ENCODE measurements at regions not wholly inside any gene's neighbourhood (a gene's known extent, or its start where the extent isn't known, plus 50 kb on each side); places are given as distances from the start of the nearest gene placed in this dataset.
"Not testable (repeated sequence)": the region's sequence is repeated elsewhere in the genome, so short reads cannot be mapped to it uniquely, and the experiment has no call there.

DNA sequence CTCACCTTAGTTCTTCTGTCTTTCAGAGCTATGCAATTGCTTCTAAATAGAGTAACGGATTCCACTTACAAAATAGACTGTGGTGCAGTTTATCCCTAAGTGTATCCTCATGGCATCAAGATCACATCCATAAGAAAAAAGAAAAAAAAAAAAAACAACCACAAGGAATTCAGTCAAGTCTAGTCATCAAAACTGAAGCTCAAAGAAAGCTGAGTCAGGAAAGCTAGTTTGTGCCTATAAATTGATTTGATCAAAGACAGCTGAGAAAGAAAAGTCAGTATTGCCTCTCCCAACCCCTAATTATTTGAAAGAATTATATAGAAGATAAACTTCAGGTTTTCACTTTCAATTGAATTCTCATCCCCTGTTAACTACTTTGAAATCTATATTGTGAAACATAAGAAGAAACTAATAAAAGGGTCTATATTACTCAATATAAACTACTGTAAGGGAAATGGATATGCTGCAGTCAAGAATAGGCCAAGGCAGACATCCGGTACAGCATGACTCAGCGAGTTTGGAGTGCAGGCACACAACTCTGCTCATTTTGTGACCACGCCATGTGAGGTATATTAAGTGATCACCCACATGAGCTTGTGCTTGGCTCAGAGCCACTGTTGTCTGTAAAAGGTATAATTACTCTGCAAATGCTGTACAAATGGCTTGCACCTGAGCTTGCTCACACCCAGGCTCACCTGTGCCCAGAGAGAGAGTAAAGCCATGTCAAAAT is 568.1 kb upstream of the CRIM1 start:
- no peak for DNase-seq

DNA sequence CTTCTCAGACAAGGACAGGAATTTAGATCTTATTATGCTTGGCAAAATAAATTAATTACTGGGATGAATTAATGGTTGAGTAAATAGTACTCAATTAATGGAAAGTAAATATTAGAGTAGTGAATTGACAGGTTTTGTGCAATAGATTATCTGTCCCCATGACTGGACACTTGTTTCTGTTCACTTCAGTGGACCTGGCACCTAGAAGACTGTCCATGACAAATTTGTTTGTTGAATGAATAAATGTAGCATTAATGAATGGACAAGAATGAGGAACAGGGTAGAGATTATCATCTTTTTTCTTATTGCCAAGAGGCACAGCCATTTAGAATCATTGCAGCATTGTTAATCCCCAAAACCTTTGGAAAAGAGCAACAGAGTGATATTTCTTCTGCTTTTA is 570.0 kb upstream of the CRIM1 start:
- no peak for DNase-seq

GRCh38 chr2:35784777-35785176 is 570.8 kb upstream of the CRIM1 start:
- no peak for DNase-seq

DNA sequence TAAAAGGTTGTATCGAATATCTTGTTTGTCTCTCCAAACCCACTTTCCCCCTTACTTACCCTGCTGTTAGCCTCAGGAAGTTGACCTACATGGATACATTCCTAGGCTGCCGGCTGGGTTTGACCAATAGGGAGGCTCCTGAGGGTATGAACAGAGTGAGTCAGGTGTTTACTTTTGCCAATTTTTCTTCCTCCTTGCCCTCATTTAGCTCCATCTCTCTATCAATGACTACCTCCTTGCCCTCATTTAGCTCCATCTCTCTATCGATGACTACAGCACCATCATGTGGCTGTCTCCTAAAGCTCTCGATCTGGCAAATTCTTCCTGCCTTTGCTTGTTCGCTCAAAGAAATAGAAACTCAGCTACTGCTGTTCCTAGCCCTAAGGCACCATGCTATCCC is 571.9 kb upstream of the CRIM1 start:
- no peak for DNase-seq

- no peak for DNase-seq
Measured at GRCh38 chr2:35741556-35741955, 614.0 kb upstream of the CRIM1 start.

DNA sequence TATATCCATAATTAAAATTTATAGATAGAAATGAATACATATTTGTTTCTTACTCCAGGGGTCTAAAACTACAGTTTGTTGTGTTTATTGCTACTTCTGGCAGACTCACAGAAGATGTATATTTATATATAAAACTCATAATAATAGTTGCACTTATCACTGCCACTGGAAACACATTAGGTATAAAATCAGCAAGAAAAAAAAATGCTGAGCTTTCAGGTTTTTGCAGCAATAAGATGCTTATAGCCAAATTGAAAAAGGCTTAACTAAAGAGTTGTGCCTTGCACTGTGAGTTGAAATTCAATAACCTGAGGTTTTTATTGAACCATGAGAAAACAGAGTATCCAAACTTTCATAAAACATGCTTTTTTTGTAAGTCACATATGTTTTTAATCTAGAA is 623.9 kb upstream of the CRIM1 start:
- no peak for DNase-seq

DNA sequence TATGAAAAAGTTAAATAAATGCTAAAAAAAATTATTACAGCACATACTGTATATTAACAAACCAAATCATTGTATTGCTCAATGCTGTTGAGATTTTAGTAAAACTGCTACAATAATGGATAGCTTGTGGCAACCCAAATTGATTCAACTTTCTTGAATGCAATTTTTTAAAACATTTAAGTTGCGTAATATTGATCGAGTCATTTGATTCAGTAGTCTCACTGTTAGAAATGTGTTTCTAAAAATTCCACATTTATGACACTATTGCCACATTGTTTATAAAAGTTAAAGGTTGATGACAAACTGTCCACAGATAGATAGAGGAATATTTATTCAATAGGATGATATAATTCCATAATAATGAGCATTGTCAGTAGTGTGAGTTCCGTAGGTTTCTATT is 640.7 kb upstream of the CRIM1 start:
- DNase-seq, result no peak

DNA sequence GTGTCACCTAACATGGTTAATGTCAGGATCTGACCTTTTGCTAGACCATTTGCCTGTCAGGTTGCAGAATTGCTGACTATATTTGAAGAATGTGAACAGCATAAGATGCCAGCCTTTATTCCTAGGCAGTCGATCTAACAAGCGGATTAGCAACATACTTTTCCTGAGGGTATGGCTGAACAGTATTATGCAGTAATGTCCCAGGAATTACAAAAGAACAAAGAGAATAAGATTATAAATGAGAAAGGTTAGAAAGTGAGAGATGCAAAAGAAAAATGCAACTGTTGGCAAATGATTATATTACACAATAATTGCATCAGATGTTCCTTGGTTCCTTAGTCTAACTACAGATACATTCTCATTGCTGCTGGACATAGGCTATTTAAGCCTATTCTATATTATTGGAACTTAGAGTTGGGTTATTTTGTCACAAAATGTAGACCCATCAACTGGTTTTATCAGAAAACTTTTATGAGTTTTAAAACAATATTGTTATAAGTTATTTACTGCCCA is 647.1 kb upstream of the CRIM1 start:
- DNase-seq, result no peak

- no peak for DNase-seq
Measured at GRCh38 chr2:35688309-35688708, 667.3 kb upstream of the CRIM1 start.

DNA sequence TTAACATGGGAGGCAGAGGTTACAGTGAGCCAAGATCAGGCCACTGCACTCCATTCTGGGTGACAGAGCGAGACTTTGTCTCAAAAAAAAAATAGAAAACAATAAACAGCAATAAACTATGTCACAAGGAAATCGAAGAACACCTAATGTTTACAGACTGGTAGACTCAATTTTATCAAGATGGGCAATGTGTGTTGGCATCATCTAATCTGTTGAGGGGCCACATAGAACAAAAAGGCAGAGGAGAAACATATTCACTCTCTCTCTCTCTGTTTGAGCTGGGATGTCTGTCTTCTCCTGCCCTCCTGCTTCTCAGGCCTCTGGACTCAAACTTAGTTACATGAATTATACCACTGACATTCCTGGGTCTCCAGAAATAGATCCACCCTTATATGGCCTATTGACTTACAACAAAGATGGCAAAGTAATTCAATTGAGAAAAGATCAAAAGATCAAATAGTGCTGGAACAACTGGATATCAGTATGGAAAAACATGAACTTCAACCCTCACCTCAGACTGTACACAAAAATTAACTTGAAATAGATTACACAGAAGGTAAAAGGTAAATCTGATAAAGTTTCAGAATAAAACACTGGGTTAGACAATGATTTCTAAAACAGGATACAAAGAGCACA is 703.8 kb upstream of the CRIM1 start:
- DNase-seq, result no peak

DNA sequence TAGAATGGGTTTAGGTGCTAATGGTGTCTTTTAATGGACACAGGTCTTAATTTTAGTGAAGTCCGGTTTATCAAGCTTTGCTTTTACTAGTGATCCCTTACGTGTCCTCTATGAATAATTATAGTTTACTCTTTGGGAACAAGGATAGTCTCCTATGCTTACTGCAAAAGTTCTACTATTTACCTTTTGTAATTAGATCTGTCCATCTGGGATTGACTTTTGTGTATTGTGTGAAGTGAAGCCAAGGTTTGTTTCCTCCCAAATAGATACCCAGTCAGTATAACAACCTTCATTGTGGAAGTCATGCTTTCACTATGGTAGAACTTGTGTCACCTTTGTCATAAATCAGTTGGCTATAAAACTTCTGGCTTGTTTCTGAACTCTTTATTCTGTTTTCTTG is 740.9 kb upstream of the CRIM1 start:
- DNase-seq, result no peak

- no peak for DNase-seq
Measured at GRCh38 chr2:35606394-35606793, 749.2 kb upstream of the CRIM1 start.

DNA sequence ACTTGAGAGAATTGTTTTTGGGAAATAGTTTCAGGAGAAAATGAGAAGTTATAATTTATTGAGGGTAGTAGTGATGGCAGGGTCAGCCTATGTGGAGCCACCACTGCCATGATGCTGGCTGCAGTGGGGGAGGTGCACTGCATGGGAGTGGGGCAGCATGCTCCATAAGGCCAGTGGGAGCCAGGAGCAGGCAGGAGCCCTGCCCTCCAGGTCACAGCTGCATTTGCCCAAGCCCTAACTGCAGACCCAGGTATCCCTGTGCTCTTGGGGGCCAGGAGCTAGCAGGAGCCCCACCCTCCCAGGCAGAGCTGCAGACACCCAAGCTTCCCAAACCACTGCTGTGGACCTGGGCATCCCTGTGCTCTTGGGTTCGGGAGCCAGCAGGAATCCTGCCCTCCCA is 757.3 kb upstream of the CRIM1 start:
- DNase-seq, result no peak

DNA sequence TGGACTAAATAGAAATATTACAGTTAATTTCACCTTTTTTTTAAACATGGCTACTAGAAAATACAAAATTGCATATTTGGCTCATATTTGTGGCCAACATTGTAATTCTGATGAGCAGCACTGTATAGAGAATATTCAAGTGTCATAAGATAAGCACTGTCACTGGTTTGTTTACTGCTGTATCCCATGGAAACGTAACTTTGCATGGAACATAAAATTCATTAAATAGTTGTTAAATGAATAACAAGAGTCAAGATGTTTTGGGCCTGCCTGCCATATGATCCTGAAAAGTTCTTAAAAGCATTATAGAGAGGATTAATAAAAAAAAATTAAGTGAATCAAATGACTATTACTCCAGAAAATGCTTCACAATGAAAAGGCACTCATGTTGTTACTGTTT is 763.7 kb upstream of the CRIM1 start:
- no peak for DNase-seq

DNA sequence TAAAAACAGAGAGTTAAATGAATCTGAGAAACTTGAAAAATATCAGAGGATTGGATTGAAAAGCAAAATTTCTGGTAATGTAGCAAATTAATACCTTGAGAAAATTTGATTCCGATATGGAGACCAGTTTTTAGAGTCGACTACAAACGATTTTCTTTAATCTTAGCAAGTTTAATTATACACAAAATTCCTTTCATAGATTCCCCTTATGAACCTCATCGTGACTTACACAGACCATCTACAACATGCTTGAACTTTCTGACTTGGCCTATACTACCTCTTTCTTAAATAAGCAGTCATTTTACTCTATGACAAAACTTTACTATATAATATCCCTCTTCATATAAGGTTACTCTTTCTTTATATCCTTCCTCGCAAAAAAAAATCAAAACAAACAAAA is 769.6 kb upstream of the CRIM1 start:
- DNase-seq, result no peak

GRCh38 chr2:35582637-35583036 is 772.9 kb upstream of the CRIM1 start:
- no peak for DNase-seq

- DNase-seq, result no peak
Measured at GRCh38 chr2:35580956-35581355, 774.6 kb upstream of the CRIM1 start.

GRCh38 chr2:35568574-35568973 is 787.0 kb upstream of the CRIM1 start:
- DNase-seq, result not testable (repeated sequence)

- DNase-seq, result no peak
Measured at GRCh38 chr2:35562488-35562887, 793.1 kb upstream of the CRIM1 start.

- no peak for DNase-seq
Measured at GRCh38 chr2:35548171-35548570, 807.4 kb upstream of the CRIM1 start.

DNA sequence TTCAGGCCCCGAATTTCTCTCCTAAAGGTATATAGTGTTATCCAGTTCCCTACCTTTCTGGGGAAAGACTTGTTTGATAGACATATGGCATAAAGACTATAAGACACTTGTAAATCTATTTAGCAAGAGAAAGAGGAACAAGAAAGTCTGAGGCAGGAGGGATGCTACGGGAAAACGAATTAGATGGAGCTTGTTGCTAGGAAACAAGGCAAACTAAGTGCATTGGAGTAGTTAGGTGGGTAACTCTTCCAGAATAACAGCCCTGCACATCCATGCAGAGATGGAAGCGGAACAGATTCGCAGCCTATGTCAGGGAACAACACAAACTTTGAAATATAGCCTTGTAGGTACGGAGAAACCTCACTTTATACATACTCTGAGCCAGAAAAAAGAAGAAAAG is 810.3 kb upstream of the CRIM1 start:
- no peak for DNase-seq

- DNase-seq, result no peak
Measured at GRCh38 chr2:35538796-35539195, 816.8 kb upstream of the CRIM1 start.

DNA sequence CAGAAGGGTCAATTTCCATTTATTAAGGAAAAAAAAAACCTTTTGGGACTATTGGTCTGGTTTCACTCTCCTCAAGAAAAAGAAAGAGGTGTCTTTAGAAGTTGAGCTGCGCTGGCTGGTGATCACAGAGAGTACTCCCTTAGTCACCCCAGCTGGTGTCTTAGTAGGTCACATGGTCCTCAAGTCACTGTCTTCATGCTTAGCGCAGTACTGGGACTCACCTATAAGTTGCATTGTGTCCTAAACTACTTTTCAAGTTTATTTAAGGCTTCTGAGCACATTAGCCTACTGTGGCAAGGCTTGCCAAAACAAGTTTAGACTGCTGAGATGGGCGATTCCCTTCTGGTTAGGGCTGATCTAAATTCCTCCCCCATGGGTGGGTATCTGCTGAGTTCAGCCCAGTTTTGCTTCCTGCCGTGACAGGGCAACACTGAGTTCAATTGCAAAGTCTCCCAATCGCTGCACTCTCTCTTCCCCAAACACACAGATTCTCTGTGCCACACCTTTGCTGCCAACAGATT is 824.9 kb upstream of the CRIM1 start:
- DNase-seq, result no peak

- no peak for DNase-seq
Measured at GRCh38 chr2:35526741-35527140, 828.8 kb upstream of the CRIM1 start.

- DNase-seq, result no peak
Measured at GRCh38 chr2:35522450-35522849, 833.1 kb upstream of the CRIM1 start.

Data from retina (tissue), 1 donor.